ENCODE measurements at regions not wholly inside any gene's neighbourhood (a gene's known extent, or its start where the extent isn't known, plus 50 kb on each side); places are given as distances from the start of the nearest gene placed in this dataset.

- ChIA-PET CTCF (no interaction called here), POLR2A (ENCODE audit: low non-redundant PET) (no interaction called here)
- Histone ChIP-seq H3K4me1 (ENCODE audit: insufficient read depth, low read length, poor library complexity, severe bottlenecking) (no peaks in the 10 kb centered on the region), H3K9me3 (ENCODE audit: low read depth, low read length, poor library complexity, severe bottlenecking) (no peaks in the 10 kb centered on the region), H3K4me3 (ENCODE audit: low read depth, low read length, poor library complexity, severe bottlenecking) (no peak overlapping the region), H3K27me3 (replicated peaks; ENCODE audit: insufficient read depth, low read depth, low read length, poor library complexity) (peaks cover 2% of the 10 kb centered on the region), H3K36me3 (ENCODE audit: insufficient read depth, low read length, poor library complexity, severe bottlenecking) (no peaks in the 10 kb centered on the region), H3K27ac (ENCODE audit: low read depth, low read length, poor library complexity, severe bottlenecking) (no peak overlapping the region)
- TF ChIP-seq CTCF (conservative IDR thresholded peaks at IDR 0.05; ENCODE audit: low read depth, low read length) (no peak), EZH2 (IDR thresholded peaks at IDR 0.05; ENCODE audit: borderline replicate concordance, low read depth, low read length, poor library complexity, severe bottlenecking) (no peak)
- intact Hi-C loops (cut with micrococcal nuclease; ENCODE audit: unreplicated experiment), result no loop called here
- no TSS peak for BruUV-seq (replicated peaks)
- DNase-seq (ENCODE audit: low spot score), result no peak
Observed at GRCh38 chr6:125354649-125355048, 52.9 kb upstream of the HDDC2 start.

GRCh38 chr6:125356884-125357283 is 55.1 kb upstream of the HDDC2 start:
- TF ChIP-seq EZH2 (IDR thresholded peaks at IDR 0.05; ENCODE audit: borderline replicate concordance, low read depth, low read length, poor library complexity, severe bottlenecking) (no peak), CTCF (conservative IDR thresholded peaks at IDR 0.05; ENCODE audit: low read depth, low read length) (no peak)
- Histone ChIP-seq H3K9me3 (ENCODE audit: low read depth, low read length, poor library complexity, severe bottlenecking) (no peaks in the 10 kb centered on the region), H3K27ac (ENCODE audit: low read depth, low read length, poor library complexity, severe bottlenecking) (no peak overlapping the region), H3K36me3 (ENCODE audit: insufficient read depth, low read length, poor library complexity, severe bottlenecking) (no peaks in the 10 kb centered on the region), H3K4me1 (ENCODE audit: insufficient read depth, low read length, poor library complexity, severe bottlenecking) (no peaks in the 10 kb centered on the region), H3K4me3 (ENCODE audit: low read depth, low read length, poor library complexity, severe bottlenecking) (no peak overlapping the region), H3K27me3 (replicated peaks; ENCODE audit: insufficient read depth, low read depth, low read length, poor library complexity) (peaks cover 6% of the 10 kb centered on the region)
- intact Hi-C loops (cut with micrococcal nuclease; ENCODE audit: unreplicated experiment), result no loop called here
- DNase-seq (ENCODE audit: low spot score), result no peak
- no TSS peak for BruUV-seq (replicated peaks)
- POLR2A ChIA-PET (ENCODE audit: low non-redundant PET), result no interaction called here
- CTCF ChIA-PET, result no interaction called here

- intact Hi-C loops (cut with micrococcal nuclease; ENCODE audit: unreplicated experiment), result no loop called here
- no TSS peak for BruUV-seq (replicated peaks)
- peaks cover 3% of the 10 kb centered on the region for H3K4me1 ChIP-seq (ENCODE audit: insufficient read depth, low read length, poor library complexity, severe bottlenecking)
- H3K4me3 ChIP-seq (ENCODE audit: low read depth, low read length, poor library complexity, severe bottlenecking), result no peak overlapping the region
- TF ChIP-seq CTCF (conservative IDR thresholded peaks at IDR 0.05; ENCODE audit: low read depth, low read length) (no peak), EZH2 (IDR thresholded peaks at IDR 0.05; ENCODE audit: borderline replicate concordance, low read depth, low read length, poor library complexity, severe bottlenecking) (no peak)
- no peaks in the 10 kb centered on the region for H3K36me3 ChIP-seq (ENCODE audit: insufficient read depth, low read length, poor library complexity, severe bottlenecking)
- DNase-seq (ENCODE audit: low spot score), result peak; percentile 5
- no peak overlapping the region for H3K27ac ChIP-seq (ENCODE audit: low read depth, low read length, poor library complexity, severe bottlenecking)
- CTCF ChIA-PET, result no interaction called here
- POLR2A ChIA-PET (ENCODE audit: low non-redundant PET), result no interaction called here
- H3K9me3 ChIP-seq (ENCODE audit: low read depth, low read length, poor library complexity, severe bottlenecking), result no peaks in the 10 kb centered on the region
- peaks cover 6% of the 10 kb centered on the region for H3K27me3 ChIP-seq (replicated peaks; ENCODE audit: insufficient read depth, low read depth, low read length, poor library complexity)
Observed at GRCh38 chr6:125357515-125358256, 55.9 kb upstream of the HDDC2 start.
